ENCODE measurements at regions not wholly inside any gene's neighbourhood (a gene's known extent, or its start where the extent isn't known, plus 50 kb on each side); places are given as distances from the start of the nearest gene placed in this dataset.

GRCh38 chr5:99674101-99674500 is 745.3 kb upstream of the CHD1 start:
- H3K9ac ChIP-seq (ENCODE audit: low read depth in 2 of 2, low read length in 2 of 2) = no peak overlapping the region
- intact Hi-C loops (cut with DNase I) = no loop called here
- H3K27ac ChIP-seq = no peak overlapping the region
- no peak overlapping the region for H3K4me3 ChIP-seq
- no peaks in the 10 kb centered on the region for H3K9me3 ChIP-seq
- no peaks in the 10 kb centered on the region for H3K4me1 ChIP-seq
- no peak for DNase-seq
- no peak for TF ChIP-seq CTCF (IDR thresholded peaks at IDR 0.05)
- no peaks in the 10 kb centered on the region for H3K27me3 ChIP-seq
- H3K36me3 ChIP-seq = no peaks in the 10 kb centered on the region

- H3K36me3 ChIP-seq = no peaks in the 10 kb centered on the region
- H3K4me1 ChIP-seq = no peaks in the 10 kb centered on the region
- H3K4me3 ChIP-seq = no peak overlapping the region
- H3K27ac ChIP-seq = no peak overlapping the region
- TF ChIP-seq CTCF (IDR thresholded peaks at IDR 0.05) = no peak
- intact Hi-C loops (cut with DNase I) = no loop called here
- H3K9me3 ChIP-seq = no peaks in the 10 kb centered on the region
- H3K27me3 ChIP-seq = no peaks in the 10 kb centered on the region
- no peak overlapping the region for H3K9ac ChIP-seq (ENCODE audit: low read depth in 2 of 2, low read length in 2 of 2)
- DNase-seq = no peak
Measured at GRCh38 chr5:99664972-99665371, 736.2 kb upstream of the CHD1 start.

GRCh38 chr5:99651298-99651697 is 722.5 kb upstream of the CHD1 start:
- H3K36me3 ChIP-seq = no peaks in the 10 kb centered on the region
- H3K27ac ChIP-seq = no peak overlapping the region
- no peaks in the 10 kb centered on the region for H3K4me1 ChIP-seq
- no peak overlapping the region for H3K9ac ChIP-seq (ENCODE audit: low read depth in 2 of 2, low read length in 2 of 2)
- DNase-seq = no peak
- H3K4me3 ChIP-seq = no peak overlapping the region
- TF ChIP-seq CTCF (IDR thresholded peaks at IDR 0.05) = no peak
- H3K27me3 ChIP-seq = no peaks in the 10 kb centered on the region
- intact Hi-C loops (cut with DNase I) = no loop called here
- H3K9me3 ChIP-seq = no peaks in the 10 kb centered on the region

- Histone ChIP-seq H3K27me3 (no peaks in the 10 kb centered on the region), H3K36me3 (no peaks in the 10 kb centered on the region), H3K4me1 (no peaks in the 10 kb centered on the region), H3K27ac (no peak overlapping the region), H3K4me3 (no peak overlapping the region), H3K9me3 (no peaks in the 10 kb centered on the region), H3K9ac (ENCODE audit: low read depth in 2 of 2, low read length in 2 of 2) (no peak overlapping the region)
- no peak for DNase-seq
- no peak for TF ChIP-seq CTCF (IDR thresholded peaks at IDR 0.05)
- intact Hi-C loops (cut with DNase I) = no loop called here
Measured at GRCh38 chr5:99646011-99646647, 717.3 kb upstream of the CHD1 start.

- Histone ChIP-seq H3K9ac (ENCODE audit: low read depth in 2 of 2, low read length in 2 of 2) (no peak overlapping the region), H3K4me3 (no peak overlapping the region), H3K27me3 (no peaks in the 10 kb centered on the region), H3K36me3 (no peaks in the 10 kb centered on the region), H3K4me1 (no peaks in the 10 kb centered on the region), H3K9me3 (no peaks in the 10 kb centered on the region), H3K27ac (no peak overlapping the region)
- no peak for TF ChIP-seq CTCF (IDR thresholded peaks at IDR 0.05)
- no peak for DNase-seq
- intact Hi-C loops (cut with DNase I) = no loop called here
Measured at GRCh38 chr5:99644822-99645221, 716.0 kb upstream of the CHD1 start.
